ENCODE measurements at regions not wholly inside any gene's neighbourhood (a gene's known extent, or its start where the extent isn't known, plus 50 kb on each side); places are given as distances from the start of the nearest gene placed in this dataset.

DNA sequence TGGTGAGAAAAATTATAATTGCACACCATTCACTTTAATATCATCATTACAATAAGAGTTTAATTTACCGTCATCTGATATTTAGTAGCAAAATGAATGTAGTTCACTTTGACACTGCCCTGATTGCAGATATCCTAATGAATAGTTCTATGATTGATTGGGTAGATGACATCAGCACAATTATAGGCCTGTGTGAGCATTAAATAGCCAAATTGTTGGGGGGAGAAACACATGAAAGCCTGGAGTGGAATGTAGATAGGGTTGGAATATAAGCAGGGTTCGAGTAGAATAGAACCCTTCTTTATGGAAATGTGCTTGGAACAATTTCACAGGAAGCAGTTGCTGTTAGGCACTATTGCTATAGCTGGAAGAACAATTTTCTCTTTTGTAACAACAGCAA is 1526.2 kb downstream of the RPA4 start:
- no peak overlapping the region for H2BK20ac ChIP-seq (ENCODE audit: low read depth, low read length)
- no peaks in the 10 kb centered on the region for H3K27me3 ChIP-seq (ENCODE audit: control insufficient read depth, insufficient read depth, low read length)
- DNase-seq (no peak), ATAC-seq (ENCODE audit: low read depth) (no peak)
- intact Hi-C loops (cut with micrococcal nuclease) (no loop called here), in situ Hi-C loops (cut with MboI; ENCODE audit: low sequenced_read_pairs) (no loop called here), dilution Hi-C loops (cut with HindIII; ENCODE audit: low sequenced_read_pairs, unreplicated experiment) (no loop called here)
- no peak overlapping the region for H2AFZ ChIP-seq (replicated peaks; ENCODE audit: low read length, poor library complexity)
- H3K79me1 ChIP-seq (ENCODE audit: low read depth in 1 of 2, low read length in 2 of 2) = no peaks in the 10 kb centered on the region
- H2BK5ac ChIP-seq (ENCODE audit: low read depth, low read length, poor library complexity, severe bottlenecking) = no peak overlapping the region
- no peaks in the 10 kb centered on the region for H3K4me1 ChIP-seq (ENCODE audit: control insufficient read depth, insufficient read depth, low read length)
- H3K4ac ChIP-seq (ENCODE audit: low read depth, low read length) = no peak overlapping the region
- no peak overlapping the region for H3K18ac ChIP-seq (ENCODE audit: low read depth, low read length)
- no peaks in the 10 kb centered on the region for H3K36me3 ChIP-seq (ENCODE audit: control insufficient read depth, insufficient read depth, low read length)
- H2BK120ac ChIP-seq (ENCODE audit: low read depth, low read length) = no peak overlapping the region
- no peak overlapping the region for H3K4me3 ChIP-seq (ENCODE audit: insufficient read depth, low read depth, low read length)
- ChIA-PET CTCF (no interaction called here), POLR2A (ENCODE audit: unreplicated experiment) (no interaction called here)
- H3K14ac ChIP-seq (replicated peaks; ENCODE audit: low read depth, low read length) = no peak overlapping the region
- no peak overlapping the region for H2AK9ac ChIP-seq (replicated peaks; ENCODE audit: low read depth, low read length, poor library complexity)
- no peak overlapping the region for H3K56ac ChIP-seq (ENCODE audit: extremely low read depth, insufficient read depth, low read length)
- no peak overlapping the region for H3K27ac ChIP-seq (ENCODE audit: insufficient read depth, low read length)
- no peaks in the 10 kb centered on the region for H3K9me3 ChIP-seq (ENCODE audit: control insufficient read depth, insufficient read depth, low read length)
- no peak overlapping the region for H3K23ac ChIP-seq (ENCODE audit: low read depth, low read length)
- H3K9me1 ChIP-seq (ENCODE audit: insufficient read depth, low read length) = no peaks in the 10 kb centered on the region
- H4K20me1 ChIP-seq (ENCODE audit: insufficient read depth, low read length) = no peaks in the 10 kb centered on the region
- BruUV-seq (replicated peaks) = no TSS peak
- H3K9ac ChIP-seq (ENCODE audit: low read depth, low read length) = no peak overlapping the region
- H4K91ac ChIP-seq (ENCODE audit: insufficient read depth, low read depth, low read length) = no peak overlapping the region
- H4K5ac ChIP-seq (ENCODE audit: low read depth, low read length) = no peak overlapping the region
- WGBS, 2 experiments (ENCODE audit: extremely low coverage in 2 of 2, insufficient read length in 1 of 2) = no CpG with 5 or more reads among the region's 2 CpGs
- H2AK5ac ChIP-seq (ENCODE audit: low read depth, low read length) = no peak overlapping the region
- TF ChIP-seq MAZ (IDR thresholded peaks at IDR 0.05; ENCODE audit: borderline replicate concordance, low read depth, low read length) (no peak), NFE2L2 (IDR thresholded peaks at IDR 0.05; ENCODE audit: low read depth, low read length) (no peak), ELK1 (IDR thresholded peaks at IDR 0.05; ENCODE audit: borderline replicate concordance, low read depth, low read length) (no peak), POLR2A (IDR thresholded peaks at IDR 0.05; ENCODE audit: low read depth, low read length) (no peak), RCOR1 (IDR thresholded peaks at IDR 0.05; ENCODE audit: insufficient replicate concordance, low read length) (no peak), CHD1 (IDR thresholded peaks at IDR 0.05; ENCODE audit: low read depth, low read length) (no peak)
- TF ChIP-seq, protein P1, sequence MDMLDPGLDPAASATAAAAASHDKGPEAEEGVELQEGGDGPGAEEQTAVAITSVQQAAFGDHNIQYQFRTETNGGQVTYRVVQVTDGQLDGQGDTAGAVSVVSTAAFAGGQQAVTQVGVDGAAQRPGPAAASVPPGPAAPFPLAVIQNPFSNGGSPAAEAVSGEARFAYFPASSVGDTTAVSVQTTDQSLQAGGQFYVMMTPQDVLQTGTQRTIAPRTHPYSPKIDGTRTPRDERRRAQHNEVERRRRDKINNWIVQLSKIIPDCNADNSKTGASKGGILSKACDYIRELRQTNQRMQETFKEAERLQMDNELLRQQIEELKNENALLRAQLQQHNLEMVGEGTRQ (IDR thresholded peaks at IDR 0.05; ENCODE audit: low read depth, low read length) = no peak
- TF ChIP-seq, protein P2, sequence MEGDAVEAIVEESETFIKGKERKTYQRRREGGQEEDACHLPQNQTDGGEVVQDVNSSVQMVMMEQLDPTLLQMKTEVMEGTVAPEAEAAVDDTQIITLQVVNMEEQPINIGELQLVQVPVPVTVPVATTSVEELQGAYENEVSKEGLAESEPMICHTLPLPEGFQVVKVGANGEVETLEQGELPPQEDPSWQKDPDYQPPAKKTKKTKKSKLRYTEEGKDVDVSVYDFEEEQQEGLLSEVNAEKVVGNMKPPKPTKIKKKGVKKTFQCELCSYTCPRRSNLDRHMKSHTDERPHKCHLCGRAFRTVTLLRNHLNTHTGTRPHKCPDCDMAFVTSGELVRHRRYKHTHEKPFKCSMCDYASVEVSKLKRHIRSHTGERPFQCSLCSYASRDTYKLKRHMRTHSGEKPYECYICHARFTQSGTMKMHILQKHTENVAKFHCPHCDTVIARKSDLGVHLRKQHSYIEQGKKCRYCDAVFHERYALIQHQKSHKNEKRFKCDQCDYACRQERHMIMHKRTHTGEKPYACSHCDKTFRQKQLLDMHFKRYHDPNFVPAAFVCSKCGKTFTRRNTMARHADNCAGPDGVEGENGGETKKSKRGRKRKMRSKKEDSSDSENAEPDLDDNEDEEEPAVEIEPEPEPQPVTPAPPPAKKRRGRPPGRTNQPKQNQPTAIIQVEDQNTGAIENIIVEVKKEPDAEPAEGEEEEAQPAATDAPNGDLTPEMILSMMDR (conservative IDR thresholded peaks at IDR 0.05; ENCODE audit: low read depth, low read length) = no peak
- no peak overlapping the region for H2BK15ac ChIP-seq (ENCODE audit: low read depth, low read length)
- H3K4me2 ChIP-seq (ENCODE audit: low read depth, low read length) = no peak overlapping the region
- no peak overlapping the region for H4K8ac ChIP-seq (ENCODE audit: low read depth in 2 of 2, low read length in 2 of 2)
